DND-41 (cell line): ENCODE measurements at regions not wholly inside any gene's neighbourhood (a gene's known extent, or its start where the extent isn't known, plus 50 kb on each side); places are given as distances from the start of the nearest gene placed in this dataset.

Experiments used
- CTCF ChIP-seq: IDR thresholded peaks from 2 replicates; pipeline ENCODE4 v1.5.1; 2012; ENCODE audit warnings: borderline replicate concordance, low read length, moderate library complexity, mild to moderate bottlenecking; ENCODE audit not compliant: poor library complexity, severe bottlenecking; ENCODE audit errors: extremely low read depth
- EZH2 ChIP-seq: IDR thresholded peaks from 3 replicates; pipeline ENCODE4 v1.6.1; 2012; ENCODE audit warnings: borderline replicate concordance, low read depth, mild to moderate bottlenecking, moderate library complexity, low read length, inconsistent platforms; ENCODE audit not compliant: severe bottlenecking

GRCh38 chr4:166274136-166274761 lies 401.2 kb downstream of the TLL1 start:
- TF ChIP-seq CTCF: no peak
- no peak for TF ChIP-seq EZH2
